GM12878 (cell line): ENCODE measurements at regions not wholly inside any gene's neighbourhood (a gene's known extent, or its start where the extent isn't known, plus 50 kb on each side); places are given as distances from the start of the nearest gene placed in this dataset.

ENCODE experiments used
- ATAC-seq: fragments of 200-7000 bp; cut with Tn5 transposase; 3 replicates; pipeline ENCODE4 v1.9.1; 2020; ENCODE audit warnings: mild to moderate bottlenecking, moderate library complexity
- BruUV-seq: library from RNA; stranded (reverse); fragments of 400-500 nt; replicated peaks from 2 replicates; lab custom pipeline; 2021; lab: Mats Ljungman, UMichigan
- CTCF ChIA-PET: fragments of 300-600 bp; sonication (Branson Sonifier 250); formaldehyde crosslinking; extraction: SDS; loops from one replicate; lab custom pipeline; 2021; ENCODE audit warnings: inconsistent platforms; lab: Yijun Ruan, JAX
- POLR2A ChIA-PET: fragments of 350-600 bp; formaldehyde crosslinking; extraction: SDS; loops from one replicate; lab custom pipeline; 2021; ENCODE audit warnings: inconsistent platforms; lab: Charles Lee
- RAD21 ChIA-PET: fragments of 300-600 bp; sonication (Branson Sonifier 250); formaldehyde crosslinking; loops from one replicate; lab custom pipeline; 2023; ENCODE audit warnings: antibody characterized with exemption; ENCODE audit not compliant: unreplicated experiment; lab: Charles Lee
- SMC1A ChIA-PET: fragments of 300-600 bp; sonication (Branson Sonifier 250); formaldehyde crosslinking; loops from one replicate; lab custom pipeline; 2023; ENCODE audit not compliant: unreplicated experiment, uncharacterized antibody; lab: Charles Lee
- DNase-seq: peaks from one replicate; pipeline ENCODE4 v3.0.0-alpha.2; 2011; ENCODE audit warnings: low read depth, low spot score
- FAIRE-seq: peaks from 3 replicates; lab custom pipeline; 2011; peaks lifted over from hg19 to GRCh38; lab: Jason Lieb, UNC
- H2AFZ ChIP-seq: 2 replicates; pipeline ENCODE4 v1.6.0; 2011; ENCODE audit warnings: low read depth, low read length, control low read depth; ENCODE audit not compliant: control insufficient read depth
- H3K27ac ChIP-seq: 2 replicates; pipeline ENCODE4 v1.5.1; 2011; ENCODE audit warnings: control low read depth; ENCODE audit not compliant: control insufficient read depth, insufficient read depth
- H3K27me3 ChIP-seq, 2 experiments: replicated peaks in 1 of 2; 2 replicates each; pipeline versions ENCODE4 v1.6.0 to v1.6.1; 2011; ENCODE audit warnings: low read length in 1 of 2; ENCODE audit not compliant: control insufficient read depth in 2 of 2, insufficient read depth in 2 of 2
- H3K36me3 ChIP-seq, 2 experiments: 2 replicates each; pipeline ENCODE4 v1.5.1; 2011; ENCODE audit warnings: low read length in 1 of 2; ENCODE audit not compliant: control insufficient read depth in 2 of 2, insufficient read depth in 2 of 2
- H3K4me1 ChIP-seq: 2 replicates; pipeline ENCODE4 v1.6.1; 2011; ENCODE audit warnings: mild to moderate bottlenecking, low read length, moderate library complexity, mixed read lengths; ENCODE audit not compliant: control insufficient read depth, insufficient read depth
- H3K4me2 ChIP-seq: 2 replicates; pipeline ENCODE4 v1.6.0; 2011; ENCODE audit warnings: control low read depth; ENCODE audit not compliant: control insufficient read depth, insufficient read depth
- H3K4me3 ChIP-seq: fragments of 200-600 bp; sonication (generic); 2 replicates; pipeline ENCODE4 v1.5.1; 2016
- H3K79me2 ChIP-seq: 2 replicates; pipeline ENCODE4 v1.6.0; 2011; ENCODE audit warnings: low read length; ENCODE audit not compliant: control insufficient read depth, insufficient read depth
- H3K9ac ChIP-seq: 2 replicates; pipeline ENCODE4 v1.8.0; 2011; ENCODE audit warnings: low read length, control low read depth, mixed read lengths; ENCODE audit not compliant: control insufficient read depth, insufficient read depth
- H3K9me3 ChIP-seq: replicated peaks from 3 replicates; pipeline ENCODE4 v1.5.1; 2011; ENCODE audit warnings: mild to moderate bottlenecking, low read length; ENCODE audit not compliant: control insufficient read depth, insufficient read depth
- H4K20me1 ChIP-seq: 2 replicates; pipeline ENCODE4 v1.6.0; 2011; ENCODE audit not compliant: control insufficient read depth, insufficient read depth
- CREB1 ChIP-seq: IDR thresholded peaks from 2 replicates; pipeline ENCODE4 v1.6.1; 2012; ENCODE audit warnings: low read depth, mild to moderate bottlenecking, inconsistent platforms
- LARP7 ChIP-seq: fragments of 450-650 bp; IDR thresholded peaks from 2 replicates; pipeline ENCODE4 v1.6.1; 2017; ENCODE audit warnings: mild to moderate bottlenecking
- MEF2A ChIP-seq: IDR thresholded peaks from 2 replicates; pipeline ENCODE4 v1.6.1; 2011; ENCODE audit warnings: low read depth, mild to moderate bottlenecking, low read length, moderate library complexity; ENCODE audit not compliant: insufficient read depth
- MTA2 ChIP-seq: fragments of 450-650 bp; IDR thresholded peaks from 2 replicates; pipeline ENCODE4 v1.6.1; 2016; ENCODE audit warnings: low read depth, mild to moderate bottlenecking, moderate library complexity
- NRF1 ChIP-seq: conservative IDR thresholded peaks from 2 replicates; pipeline ENCODE4 v1.6.1; 2011; ENCODE audit warnings: mild to moderate bottlenecking, low read depth, low read length, improper control_type of control experiment
- PAX8 ChIP-seq: fragments of 450-650 bp; IDR thresholded peaks from 2 replicates; pipeline ENCODE4 v1.6.1; 2017; ENCODE audit warnings: mild to moderate bottlenecking, moderate library complexity
- RUNX3 ChIP-seq: IDR thresholded peaks from 2 replicates; pipeline ENCODE4 v1.6.1; 2012; ENCODE audit warnings: low read length, inconsistent platforms
- WGBS: methylation state at CpG from one replicate; pipeline ENCODE4 v1.1.6; 2016; ENCODE audit warnings: low lambda C conversion rate; ENCODE audit not compliant: insufficient replicate concordance, insufficient coverage; ENCODE audit errors: missing lambda C conversion rate; 5-methylcytosine and 5-hydroxymethylcytosine counted together
- in situ Hi-C: fragments of 300-500 bp; cut with MboI; formaldehyde crosslinking; loops from 9 replicates; pipeline ENCODE4 v1.14.3; 2018; ENCODE audit warnings: mixed read lengths
- intact Hi-C: fragments of 100-400 bp; cut with micrococcal nuclease; formaldehyde crosslinking; loops from one replicate; pipeline ENCODE4 v1.14.2; 2022; ENCODE audit not compliant: unreplicated experiment
- TF ChIP-seq, protein P1 (sequence below): IDR thresholded peaks from 2 replicates; pipeline ENCODE4 v1.6.1; 2011; ENCODE audit warnings: low read depth, mild to moderate bottlenecking, low read length, moderate library complexity, borderline replicate concordance; ENCODE audit errors: extremely low read depth

- TF ChIP-seq, protein P1, sequence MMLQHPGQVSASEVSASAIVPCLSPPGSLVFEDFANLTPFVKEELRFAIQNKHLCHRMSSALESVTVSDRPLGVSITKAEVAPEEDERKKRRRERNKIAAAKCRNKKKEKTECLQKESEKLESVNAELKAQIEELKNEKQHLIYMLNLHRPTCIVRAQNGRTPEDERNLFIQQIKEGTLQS: no peak
- no peak for TF ChIP-seq MEF2A
These were observed 59.4 kb upstream of the TSHZ3 start (continued) for GRCh38 chr19:31408460-31409124.

GRCh38 chr19:31413353-31413752, 64.1 kb upstream of the TSHZ3 start:
- ATAC-seq: no peak
- H3K4me2 ChIP-seq: no peak overlapping the region
- H3K27ac ChIP-seq: no peak overlapping the region
- H3K9ac ChIP-seq: no peak overlapping the region
- WGBS: 38% methylated on average over 8 of the region's 8 CpGs
- no peak for DNase-seq
- H3K4me1 ChIP-seq: no peaks in the 10 kb centered on the region
- TF ChIP-seq CREB1 (no peak), LARP7 (no peak), PAX8 (no peak), MTA2 (no peak), RUNX3 (no peak), NRF1 (no peak)
- ChIA-PET POLR2A (interaction anchor here (0.6 kb wide), 1 partner anchor 882 kb away, joined by 4 read pairs; no protein-coding TSS in a partner anchor), CTCF (no interaction called here), RAD21 (no interaction called here), SMC1A (interaction anchor here (0.8 kb wide), 1 partner anchor 438 kb away, joined by 3 read pairs; no protein-coding TSS in a partner anchor)
- in situ Hi-C loops (no loop called here), intact Hi-C loops (no loop called here)
- no peak for FAIRE-seq
- no peaks in the 10 kb centered on the region for H3K9me3 ChIP-seq
- no peaks in the 10 kb centered on the region for H3K27me3 ChIP-seq
- H3K79me2 ChIP-seq: no peaks in the 10 kb centered on the region
- no TSS peak for BruUV-seq
- H4K20me1 ChIP-seq: no peaks in the 10 kb centered on the region
- no peak overlapping the region for H2AFZ ChIP-seq
- H3K36me3 ChIP-seq: no peaks in the 10 kb centered on the region
- H3K4me3 ChIP-seq: no peak overlapping the region
